22Rv1 (cell line): ENCODE measurements at regions not wholly inside any gene's neighbourhood (a gene's known extent, or its start where the extent isn't known, plus 50 kb on each side); places are given as distances from the start of the nearest gene placed in this dataset.
"Not testable (repeated sequence)": the region's sequence is repeated elsewhere in the genome, so short reads cannot be mapped to it uniquely, and the experiment has no call there.

Source experiments
- H3K27ac ChIP-seq: fragments of 450-650 bp; 2 replicates; pipeline ENCODE4 v1.5.1; 2017
- CTCF ChIP-seq: fragments of 450-650 bp; IDR thresholded peaks from 2 replicates; pipeline ENCODE4 v1.5.1; 2017; ENCODE audit warnings: mild to moderate bottlenecking
- ZFX ChIP-seq: fragments of 450-650 bp; IDR thresholded peaks from 2 replicates; pipeline ENCODE4 v1.6.1; 2017; ENCODE audit warnings: antibody characterized with exemption, borderline replicate concordance

GRCh38 chr11:123344790-123345357, 85.2 kb upstream of the GRAMD1B start:
- TF ChIP-seq CTCF (no peak), ZFX (no peak)
- no peak overlapping the region for H3K27ac ChIP-seq

- H3K27ac ChIP-seq: not testable (repeated sequence)
Observed at GRCh38 chr11:123344188-123344587, 85.9 kb upstream of the GRAMD1B start.

GRCh38 chr11:123338997-123339752, 90.9 kb upstream of the GRAMD1B start:
- H3K27ac ChIP-seq: no peak overlapping the region
- no peak for TF ChIP-seq ZFX
- TF ChIP-seq CTCF: no peak

- no peak for TF ChIP-seq CTCF
- TF ChIP-seq ZFX: no peak
- H3K27ac ChIP-seq: no peak overlapping the region
Observed at GRCh38 chr11:123338266-123338800, 91.7 kb upstream of the GRAMD1B start.

- no peak overlapping the region for H3K27ac ChIP-seq
- TF ChIP-seq CTCF: no peak
- TF ChIP-seq ZFX: no peak
Observed at GRCh38 chr11:123334925-123335324, 95.1 kb upstream of the GRAMD1B start.

GRCh38 chr11:123332577-123332976, 97.5 kb upstream of the GRAMD1B start:
- not testable (repeated sequence) for H3K27ac ChIP-seq

GRCh38 chr11:123330948-123331347, 99.1 kb upstream of the GRAMD1B start:
- no peak overlapping the region for H3K27ac ChIP-seq
- TF ChIP-seq CTCF (no peak), ZFX (no peak)

- TF ChIP-seq ZFX: no peak
- TF ChIP-seq CTCF: no peak
- H3K27ac ChIP-seq: no peak overlapping the region
Observed at GRCh38 chr11:123330471-123330870, 99.6 kb upstream of the GRAMD1B start.
